ENCODE measurements at regions not wholly inside any gene's neighbourhood (a gene's known extent, or its start where the extent isn't known, plus 50 kb on each side); places are given as distances from the start of the nearest gene placed in this dataset.
"Not testable (repeated sequence)": the region's sequence is repeated elsewhere in the genome, so short reads cannot be mapped to it uniquely, and the experiment has no call there.

- no peak overlapping the region for H3K4me3 Mint-ChIP-seq
- peaks cover 4 to 24% of the 10 kb centered on the region in 2 donors for H3K9me3 Mint-ChIP-seq
- no peak for DNase-seq
- ATAC-seq: no peak
- H3K27me3 Mint-ChIP-seq: no peaks in the 10 kb centered on the region
- no peak overlapping the region for H3K27ac Mint-ChIP-seq
- no peaks in the 10 kb centered on the region for H3K4me1 Mint-ChIP-seq
These were observed 584.2 kb downstream of the CD109 start for GRCh38 chr6:74280130-74280692.

DNA sequence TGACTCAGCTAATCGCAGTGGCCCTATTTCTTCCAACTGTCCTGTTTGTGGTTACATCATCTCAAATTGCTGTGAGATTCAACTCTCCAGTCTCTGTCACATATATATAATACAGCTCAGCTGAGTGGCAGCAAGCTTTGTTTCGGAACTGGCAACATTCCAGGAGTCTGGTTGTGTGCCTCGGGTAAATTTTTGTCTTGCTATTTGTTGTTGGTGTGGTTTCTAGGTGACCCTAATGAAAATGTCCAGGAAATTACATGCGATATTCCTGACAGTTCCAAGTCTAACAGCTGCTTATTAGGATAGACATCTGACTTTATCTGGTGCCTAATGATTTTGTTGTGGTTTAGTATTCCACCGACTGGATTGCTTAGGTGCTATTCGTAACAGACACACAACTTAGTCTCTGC lies 581.8 kb downstream of the CD109 start:
- Mint-ChIP-seq H3K9me3 (peaks cover 4 to 22% of the 10 kb centered on the region in 2 donors), H3K27me3 (no peaks in the 10 kb centered on the region), H3K4me3 (no peak overlapping the region), H3K4me1 (no peaks in the 10 kb centered on the region), H3K27ac (no peak overlapping the region)
- DNase-seq (no peak), ATAC-seq (no peak)

DNA sequence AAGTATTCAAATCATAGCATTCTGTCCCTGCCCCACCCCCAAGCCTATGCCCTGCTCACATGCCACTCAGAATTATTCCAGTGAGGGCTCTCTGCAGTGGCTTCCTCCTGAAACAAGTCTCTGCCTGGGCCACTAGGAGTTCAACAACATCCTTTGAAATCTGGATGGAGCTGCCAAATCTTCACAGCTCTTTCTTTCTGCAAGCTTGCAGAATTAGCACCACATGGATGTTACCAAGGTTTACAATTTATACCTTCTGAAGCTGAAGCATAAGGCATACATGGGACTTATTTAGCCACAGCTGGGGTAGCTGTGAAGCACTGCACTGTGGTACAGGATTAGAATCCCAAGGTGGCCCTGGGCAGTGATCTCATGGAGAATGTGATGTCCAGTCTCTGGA lies 577.5 kb downstream of the CD109 start:
- Mint-ChIP-seq H3K9me3 (no peaks in the 10 kb centered on the region), H3K4me3 (no peak overlapping the region), H3K4me1 (no peaks in the 10 kb centered on the region), H3K27me3 (no peaks in the 10 kb centered on the region), H3K27ac (no peak overlapping the region)
- DNase-seq (no peak), ATAC-seq (no peak)

- H3K4me3 Mint-ChIP-seq: no peak overlapping the region
- H3K4me1 Mint-ChIP-seq: no peaks in the 10 kb centered on the region
- no peak overlapping the region for H3K27ac Mint-ChIP-seq
- peaks cover 0 to 6% of the 10 kb centered on the region in 2 donors for H3K9me3 Mint-ChIP-seq
- H3K27me3 Mint-ChIP-seq: no peaks in the 10 kb centered on the region
- ATAC-seq (no peak), DNase-seq (no peak)
These were observed 573.5 kb downstream of the CD109 start for GRCh38 chr6:74269600-74269858.

GRCh38 chr6:74268815-74269599 lies 573.0 kb downstream of the CD109 start:
- DNase-seq (no peak), ATAC-seq (no peak)
- H3K9me3 Mint-ChIP-seq: peaks cover 0 to 6% of the 10 kb centered on the region in 2 donors
- H3K4me3 Mint-ChIP-seq: no peak overlapping the region
- no peaks in the 10 kb centered on the region for H3K4me1 Mint-ChIP-seq
- no peaks in the 10 kb centered on the region for H3K27me3 Mint-ChIP-seq
- no peak overlapping the region for H3K27ac Mint-ChIP-seq

GRCh38 chr6:74259981-74260380 lies 564.0 kb downstream of the CD109 start:
- DNase-seq (no peak), ATAC-seq (no peak)
- Mint-ChIP-seq H3K4me3 (no peak overlapping the region), H3K9me3 (no peaks in the 10 kb centered on the region), H3K4me1 (no peaks in the 10 kb centered on the region), H3K27me3 (no peaks in the 10 kb centered on the region), H3K27ac (no peak overlapping the region)

DNA sequence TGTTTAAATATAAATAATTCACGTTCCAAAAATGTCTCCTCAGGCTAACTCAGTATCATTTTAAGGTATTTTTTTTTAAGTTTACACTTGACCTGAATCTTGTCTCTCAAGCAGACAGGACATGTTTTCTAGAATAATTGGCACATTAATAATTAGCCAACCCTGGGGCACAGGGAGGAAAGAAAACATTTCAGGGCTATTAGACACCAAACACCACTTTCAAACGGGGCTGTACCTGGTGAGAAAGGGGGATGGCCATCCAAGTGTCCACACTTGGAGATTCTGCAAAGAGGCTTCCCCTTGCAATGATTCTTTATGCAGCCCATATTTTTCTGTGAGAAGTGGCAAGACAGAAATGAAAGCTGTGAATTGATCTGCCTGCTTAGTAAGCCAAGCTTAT lies 560.8 kb downstream of the CD109 start:
- no peaks in the 10 kb centered on the region for H3K27me3 Mint-ChIP-seq
- no peaks in the 10 kb centered on the region for H3K9me3 Mint-ChIP-seq
- H3K4me1 Mint-ChIP-seq: no peaks in the 10 kb centered on the region
- no peak overlapping the region for H3K27ac Mint-ChIP-seq
- no peak for ATAC-seq
- DNase-seq: no peak
- no peak overlapping the region for H3K4me3 Mint-ChIP-seq

- H3K4me1 Mint-ChIP-seq: no peaks in the 10 kb centered on the region
- no peaks in the 10 kb centered on the region for H3K27me3 Mint-ChIP-seq
- DNase-seq (no peak), ATAC-seq (no peak)
- no peak overlapping the region for H3K27ac Mint-ChIP-seq
- H3K9me3 Mint-ChIP-seq: no peaks in the 10 kb centered on the region
- H3K4me3 Mint-ChIP-seq: no peak overlapping the region
These were observed 560.4 kb downstream of the CD109 start for GRCh38 chr6:74256381-74256780.

GRCh38 chr6:74255007-74255406 lies 559.0 kb downstream of the CD109 start:
- not testable (repeated sequence) for H3K27me3 Mint-ChIP-seq, H3K4me3 Mint-ChIP-seq, H3K9me3 Mint-ChIP-seq, H3K4me1 Mint-ChIP-seq, DNase-seq, ATAC-seq, H3K27ac Mint-ChIP-seq

- H3K27me3 Mint-ChIP-seq, H3K9me3 Mint-ChIP-seq, H3K4me1 Mint-ChIP-seq, H3K4me3 Mint-ChIP-seq, H3K27ac Mint-ChIP-seq, DNase-seq: not testable (repeated sequence)
- ATAC-seq: peak; percentile 50
These were observed 558.1 kb downstream of the CD109 start for GRCh38 chr6:74254147-74254546.

- Mint-ChIP-seq H3K27ac (no peak overlapping the region), H3K27me3 (no peaks in the 10 kb centered on the region), H3K4me1 (no peaks in the 10 kb centered on the region), H3K4me3 (no peak overlapping the region), H3K9me3 (no peaks in the 10 kb centered on the region)
- ATAC-seq (no peak), DNase-seq (no peak)
These were observed 557.3 kb downstream of the CD109 start for GRCh38 chr6:74253261-74253660.

DNA sequence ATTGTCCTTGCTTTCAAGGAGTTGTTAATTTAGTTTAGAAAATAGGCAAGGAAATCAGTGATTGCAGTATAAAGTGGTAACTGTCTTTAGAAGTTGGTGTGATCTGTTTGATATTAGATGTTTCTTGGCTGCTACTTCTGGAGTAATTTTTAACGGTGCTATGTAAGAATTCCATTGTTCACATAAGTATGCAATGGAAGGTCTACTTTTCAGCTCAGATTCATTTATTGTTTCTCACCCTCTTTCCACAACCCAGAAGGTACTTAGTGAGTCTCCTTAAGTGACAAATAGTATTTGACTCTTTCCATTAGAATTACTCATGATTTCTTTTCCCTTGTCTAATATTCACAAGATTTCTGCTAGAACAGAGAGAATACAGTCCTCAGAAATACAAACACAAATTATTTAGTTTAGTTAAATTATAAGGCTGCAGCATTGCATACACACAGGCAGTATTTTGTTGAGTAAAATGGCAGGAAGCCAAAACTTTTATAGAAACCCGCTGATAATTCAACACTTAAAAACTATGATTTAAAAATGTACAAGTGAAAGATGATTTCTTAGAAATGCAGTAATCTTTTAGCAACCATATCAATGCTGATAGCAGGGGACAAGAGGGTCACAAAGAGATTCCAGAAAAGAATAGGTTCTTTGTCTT lies 554.3 kb downstream of the CD109 start:
- Mint-ChIP-seq H3K4me1 (no peaks in the 10 kb centered on the region), H3K4me3 (no peak overlapping the region), H3K9me3 (no peaks in the 10 kb centered on the region), H3K27me3 (no peaks in the 10 kb centered on the region), H3K27ac (peak overlapping the region in 1 of 2 donors; percentile 65)
- ATAC-seq: no peak
- DNase-seq: no peak

DNA sequence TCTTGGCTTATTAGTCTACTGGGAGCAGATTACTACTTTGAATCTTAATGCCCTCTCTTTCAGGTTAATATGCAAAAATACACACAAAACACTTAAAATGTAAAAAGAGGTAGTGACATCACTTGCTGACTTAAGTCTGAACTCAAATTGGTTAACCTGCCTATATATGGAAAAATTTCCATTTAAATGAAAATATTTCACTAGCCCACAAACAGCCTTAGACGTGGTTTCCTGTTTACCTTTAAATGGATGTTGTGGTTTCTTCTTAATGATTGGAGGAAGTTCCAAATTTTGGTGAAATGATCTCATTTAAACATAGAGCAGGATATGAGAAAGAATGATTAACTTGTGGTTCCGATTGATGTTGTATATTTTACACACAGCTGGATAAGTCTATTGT lies 553.7 kb downstream of the CD109 start:
- H3K9me3 Mint-ChIP-seq: no peaks in the 10 kb centered on the region
- no peak for ATAC-seq
- H3K4me3 Mint-ChIP-seq: no peak overlapping the region
- H3K27ac Mint-ChIP-seq: no peak overlapping the region
- no peaks in the 10 kb centered on the region for H3K4me1 Mint-ChIP-seq
- H3K27me3 Mint-ChIP-seq: no peaks in the 10 kb centered on the region
- no peak for DNase-seq

DNA sequence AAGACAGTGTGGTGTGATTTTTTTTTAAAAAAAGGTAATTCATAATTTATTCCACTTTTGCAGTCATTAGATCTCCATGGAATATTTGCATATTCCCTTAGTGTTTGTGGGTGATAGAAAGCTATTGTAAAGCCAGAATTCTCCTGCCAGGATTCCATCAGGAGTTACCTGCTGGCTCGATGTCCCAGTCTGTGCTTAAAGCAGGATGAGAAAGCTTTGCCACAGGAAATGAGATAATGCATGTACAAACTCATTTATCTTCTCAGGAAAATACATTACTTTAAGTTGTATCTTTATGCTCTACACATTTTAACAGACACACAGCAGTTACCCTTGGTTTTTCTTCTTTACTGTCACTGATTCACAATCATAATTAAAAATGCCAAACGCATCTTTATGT lies 553.0 kb downstream of the CD109 start:
- no peaks in the 10 kb centered on the region for H3K27me3 Mint-ChIP-seq
- H3K4me1 Mint-ChIP-seq: no peaks in the 10 kb centered on the region
- no peak overlapping the region for H3K4me3 Mint-ChIP-seq
- no peaks in the 10 kb centered on the region for H3K9me3 Mint-ChIP-seq
- no peak overlapping the region for H3K27ac Mint-ChIP-seq
- DNase-seq: no peak
- ATAC-seq: no peak

- peaks cover 9 to 17% of the 10 kb centered on the region in 2 donors for H3K9me3 Mint-ChIP-seq
- H3K27me3 Mint-ChIP-seq: no peaks in the 10 kb centered on the region
- no peaks in the 10 kb centered on the region for H3K4me1 Mint-ChIP-seq
- DNase-seq: no peak
- H3K4me3 Mint-ChIP-seq: no peak overlapping the region
- no peak overlapping the region for H3K27ac Mint-ChIP-seq
- no peak for ATAC-seq
These were observed 526.8 kb downstream of the CD109 start for GRCh38 chr6:74222768-74223333.

DNA sequence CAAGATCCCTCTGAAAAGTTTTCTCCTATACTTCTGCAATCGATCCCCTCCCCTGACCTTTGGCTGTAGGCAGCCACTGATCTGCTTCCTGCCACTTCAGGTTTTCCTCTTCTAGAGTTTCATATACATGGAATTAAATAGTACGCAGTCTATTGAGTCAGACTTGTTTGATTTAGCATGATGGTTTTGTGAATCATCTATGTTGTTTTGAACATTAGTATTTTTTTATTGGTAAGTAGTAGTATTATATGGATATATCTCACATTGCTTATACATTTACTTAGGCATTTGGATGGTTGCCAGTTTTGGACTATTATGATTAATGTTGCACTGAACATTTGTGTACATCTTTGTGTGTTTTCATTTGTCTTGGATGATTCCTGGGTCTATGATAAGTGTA lies 518.0 kb downstream of the CD109 start:
- H3K9me3 Mint-ChIP-seq: peaks cover 3 to 15% of the 10 kb centered on the region in 2 donors
- H3K27me3 Mint-ChIP-seq: no peaks in the 10 kb centered on the region
- no peak overlapping the region for H3K4me3 Mint-ChIP-seq
- no peaks in the 10 kb centered on the region for H3K4me1 Mint-ChIP-seq
- no peak for DNase-seq
- H3K27ac Mint-ChIP-seq: no peak overlapping the region
- no peak for ATAC-seq

All from stimulated activated naive CD8-positive, alpha-beta T cell treated with anti-CD3 and anti-CD28 coated beads, Interleukin-15, amount 100 ng/mL, for 72 hours (primary cell).